Lung (tissue), 11 donors: ENCODE measurements at regions not wholly inside any gene's neighbourhood (a gene's known extent, or its start where the extent isn't known, plus 50 kb on each side); places are given as distances from the start of the nearest gene placed in this dataset.

Source experiments
- ATAC-seq: fragments of 200-7000 bp; cut with Tn5 transposase; one replicate; pipeline ENCODE4 v1.9.1; 2020; ENCODE audit warnings: moderate number of reproducible peaks; ENCODE audit not compliant: insufficient read depth, low FRiP score
- DNase-seq, 3 donors: peaks; one replicate each; pipeline ENCODE4 v3.0.0-alpha.2; 2013 to 2017
- H3K27ac ChIP-seq, 2 donors: one replicate each; pipeline ENCODE4 v1.5.1; 2013; ENCODE audit warnings: mild to moderate bottlenecking in 2 of 2, moderate library complexity in 2 of 2, control low read depth in 1 of 2, inconsistent platforms in 1 of 2, low read depth in 1 of 2, low read length in 1 of 2
- H3K27me3 ChIP-seq, 3 donors: one replicate each; pipeline ENCODE4 v1.5.1; 2013; ENCODE audit warnings: low read length in 2 of 3; ENCODE audit not compliant: control insufficient read depth in 3 of 3, insufficient read depth in 3 of 3
- H3K36me3 ChIP-seq, 4 donors: one replicate each; pipeline ENCODE4 v1.5.1; 2013; ENCODE audit warnings: low read length in 4 of 4, mild to moderate bottlenecking in 1 of 4, moderate library complexity in 1 of 4; ENCODE audit not compliant: control insufficient read depth in 4 of 4, insufficient read depth in 4 of 4
- H3K4me1 ChIP-seq, 5 donors: one replicate each; pipeline ENCODE4 v1.5.1; 2013; ENCODE audit warnings: low read length in 5 of 5, mild to moderate bottlenecking in 2 of 5, moderate library complexity in 1 of 5; ENCODE audit not compliant: control insufficient read depth in 5 of 5, insufficient read depth in 5 of 5
- H3K4me3 ChIP-seq: one replicate; pipeline ENCODE4 v1.5.1; 2013; ENCODE audit warnings: mild to moderate bottlenecking, control low read depth, moderate library complexity
- H3K9ac ChIP-seq, 2 donors: one replicate each; pipeline ENCODE4 v1.5.1; 2013; ENCODE audit warnings: low read length in 2 of 2, control low read depth in 1 of 2; ENCODE audit not compliant: insufficient read depth in 1 of 2
- H3K9me3 ChIP-seq, 4 donors: one replicate each; pipeline ENCODE4 v1.5.1; 2013; ENCODE audit warnings: low read length in 3 of 4, mild to moderate bottlenecking in 1 of 4, moderate library complexity in 1 of 4; ENCODE audit not compliant: control insufficient read depth in 4 of 4, insufficient read depth in 3 of 4
- WGBS, 2 donors: extraction: QIAGEN DNeasy Blood & Tissue Kit; methylation state at CpG; one replicate each; pipeline ENCODE4 v1.1.7; 2013; 5-methylcytosine and 5-hydroxymethylcytosine counted together
- TF ChIP-seq, protein P1 (sequence below): IDR thresholded peaks from 2 replicates; pipeline ENCODE4 v1.5.1; 2012; ENCODE audit warnings: mild to moderate bottlenecking; ENCODE audit errors: control extremely low read depth, extremely low read depth
- donor health status: control.
- donor health status: control.
- donor health status: Bipolar disorder and iron deficiency.
- donor health status: healthy.
- donor health status: DM: yes; HTN: yes; CAD: no.

DNA sequence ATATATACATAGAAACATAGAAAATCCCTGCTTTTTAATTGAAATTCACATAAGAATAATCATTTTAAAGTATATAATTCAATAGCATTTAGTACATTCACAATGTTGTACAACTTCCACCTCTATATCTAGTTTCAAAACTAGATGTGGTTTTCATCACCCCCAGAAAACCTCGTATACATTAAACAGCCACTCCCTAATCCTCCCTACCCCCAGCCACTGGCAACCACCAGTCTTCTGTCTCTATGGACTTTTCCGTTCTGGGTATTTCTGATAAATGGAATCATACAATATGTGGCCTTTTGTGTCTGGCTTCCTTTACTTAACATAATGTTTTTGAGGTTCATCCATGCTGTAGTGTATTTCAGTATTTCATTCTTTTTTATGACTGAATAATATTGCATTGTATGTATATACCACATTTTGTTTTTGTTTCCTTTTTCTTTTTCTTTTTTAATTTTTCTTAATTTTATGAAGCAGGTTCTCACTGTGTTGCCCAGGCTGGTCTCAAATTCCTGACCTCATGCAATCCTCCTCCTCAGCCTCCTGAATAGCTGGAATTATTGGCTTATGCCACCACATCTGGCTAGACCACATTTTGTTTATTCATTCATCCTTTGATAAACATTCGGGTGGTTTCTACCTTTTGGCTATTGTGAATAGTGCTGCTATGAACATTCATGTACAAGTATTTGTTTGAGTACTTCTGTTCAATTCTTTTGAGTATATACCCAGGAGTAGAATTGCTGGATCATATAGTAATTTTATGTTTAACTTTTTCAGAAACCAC lies 50.6 kb upstream of the RNF152 start:
- H3K27ac ChIP-seq, result no peak overlapping the region
- no peak overlapping the region for H3K4me3 ChIP-seq
- DNase-seq (no peak), ATAC-seq (no peak)
- peaks cover 0 to 19% (median 0%) of the 10 kb centered on the region in 5 donors for H3K4me1 ChIP-seq
- H3K36me3 ChIP-seq, result no peaks in the 10 kb centered on the region
- peaks cover 0 to 3% (median 0%) of the 10 kb centered on the region in 4 donors for H3K9me3 ChIP-seq
- TF ChIP-seq, protein P1, sequence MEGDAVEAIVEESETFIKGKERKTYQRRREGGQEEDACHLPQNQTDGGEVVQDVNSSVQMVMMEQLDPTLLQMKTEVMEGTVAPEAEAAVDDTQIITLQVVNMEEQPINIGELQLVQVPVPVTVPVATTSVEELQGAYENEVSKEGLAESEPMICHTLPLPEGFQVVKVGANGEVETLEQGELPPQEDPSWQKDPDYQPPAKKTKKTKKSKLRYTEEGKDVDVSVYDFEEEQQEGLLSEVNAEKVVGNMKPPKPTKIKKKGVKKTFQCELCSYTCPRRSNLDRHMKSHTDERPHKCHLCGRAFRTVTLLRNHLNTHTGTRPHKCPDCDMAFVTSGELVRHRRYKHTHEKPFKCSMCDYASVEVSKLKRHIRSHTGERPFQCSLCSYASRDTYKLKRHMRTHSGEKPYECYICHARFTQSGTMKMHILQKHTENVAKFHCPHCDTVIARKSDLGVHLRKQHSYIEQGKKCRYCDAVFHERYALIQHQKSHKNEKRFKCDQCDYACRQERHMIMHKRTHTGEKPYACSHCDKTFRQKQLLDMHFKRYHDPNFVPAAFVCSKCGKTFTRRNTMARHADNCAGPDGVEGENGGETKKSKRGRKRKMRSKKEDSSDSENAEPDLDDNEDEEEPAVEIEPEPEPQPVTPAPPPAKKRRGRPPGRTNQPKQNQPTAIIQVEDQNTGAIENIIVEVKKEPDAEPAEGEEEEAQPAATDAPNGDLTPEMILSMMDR, result no peak
- 70 to 80% methylated on average over 3 of the region's 3 CpGs for WGBS, 2 donors
- H3K9ac ChIP-seq, result no peak overlapping the region
- no peaks in the 10 kb centered on the region for H3K27me3 ChIP-seq
